GM12864 (cell line): ENCODE measurements at regions not wholly inside any gene's neighbourhood (a gene's known extent, or its start where the extent isn't known, plus 50 kb on each side); places are given as distances from the start of the nearest gene placed in this dataset.

Experiments used
- DNase-seq: peaks from one replicate; pipeline ENCODE4 v3.0.0-alpha.2; 2011; ENCODE audit warnings: low read depth
- H3K4me3 ChIP-seq: 2 replicates; pipeline ENCODE4 v1.5.1; 2011; ENCODE audit warnings: mild to moderate bottlenecking, low read depth, low read length, control low read depth
- CTCF ChIP-seq: IDR thresholded peaks from 2 replicates; pipeline ENCODE4 v1.5.1; 2011; ENCODE audit warnings: low read depth, mild to moderate bottlenecking, moderate library complexity, low read length, control low read depth, inconsistent platforms; ENCODE audit errors: missing control alignments

GRCh38 chr18:77360315-77361190, 110.9 kb downstream of the GALR1 start:
- TF ChIP-seq CTCF = no peak

GRCh38 chr18:77361382-77361781, 111.7 kb downstream of the GALR1 start:
- DNase-seq = no peak
- H3K4me3 ChIP-seq = no peak overlapping the region
- TF ChIP-seq CTCF = no peak

More at GRCh38 chr18:77360315-77361190, 110.9 kb downstream of the GALR1 start:
- DNase-seq = no peak
- no peak overlapping the region for H3K4me3 ChIP-seq

- no peak for DNase-seq
- no peak overlapping the region for H3K4me3 ChIP-seq
- no peak for TF ChIP-seq CTCF
Measured at GRCh38 chr18:77365667-77366066, 116.0 kb downstream of the GALR1 start.

- no peak for DNase-seq
- no peak overlapping the region for H3K4me3 ChIP-seq
- TF ChIP-seq CTCF = no peak
Measured at GRCh38 chr18:77366067-77366719, 116.5 kb downstream of the GALR1 start.

- no peak for DNase-seq
- H3K4me3 ChIP-seq = no peak overlapping the region
- TF ChIP-seq CTCF = no peak
Measured at GRCh38 chr18:77366720-77367641, 117.3 kb downstream of the GALR1 start.

GRCh38 chr18:77369644-77370043, 120.0 kb downstream of the GALR1 start:
- TF ChIP-seq CTCF = no peak
- no peak for DNase-seq

More at GRCh38 chr18:77369644-77370043, 120.0 kb downstream of the GALR1 start:
- no peak overlapping the region for H3K4me3 ChIP-seq
